ENCODE measurements at regions not wholly inside any gene's neighbourhood (a gene's known extent, or its start where the extent isn't known, plus 50 kb on each side); places are given as distances from the start of the nearest gene placed in this dataset.

- TF ChIP-seq CTCF (IDR thresholded peaks at IDR 0.05; ENCODE audit: control extremely low read depth in 1 of 3, insufficient read depth in 1 of 3, low read depth in 1 of 3, low read length in 3 of 3) = no peak
- no peak for TF ChIP-seq SUZ12 (IDR thresholded peaks at IDR 0.05; ENCODE audit: low read length)
- no peak for TF ChIP-seq POLR2A (IDR thresholded peaks at IDR 0.05; ENCODE audit: control extremely low read depth in 1 of 2, low read depth in 2 of 2, low read length in 2 of 2)
- TF ChIP-seq SP1 (IDR thresholded peaks at IDR 0.05; ENCODE audit: low read depth, low read length) = no peak
- no peak for TF ChIP-seq TAF1 (IDR thresholded peaks at IDR 0.05; ENCODE audit: low read depth, low read length)
- no peak for TF ChIP-seq CHD2 (IDR thresholded peaks at IDR 0.05; ENCODE audit: low read length)
Measured at GRCh38 chr2:195495966-195496365, 161.1 kb upstream of the SLC39A10 start.
